MM.1S (cell line): ENCODE measurements at regions not wholly inside any gene's neighbourhood (a gene's known extent, or its start where the extent isn't known, plus 50 kb on each side); places are given as distances from the start of the nearest gene placed in this dataset.

ENCODE experiments used
- EZH2 ChIP-seq: fragments of 300-600 bp; sonication (generic); optimal IDR thresholded peaks from 2 replicates; pipeline ENCODE3; 2017; ENCODE audit warnings: low read depth, mild to moderate bottlenecking, antibody characterized with exemption, low read length, mixed read lengths
- EZH2phosphoT487 ChIP-seq: fragments of 300-600 bp; sonication (generic); IDR thresholded peaks from 2 replicates; pipeline ENCODE4 v1.6.1; 2018; ENCODE audit warnings: antibody characterized with exemption, low read length
- TF ChIP-seq, protein P1 (sequence below): fragments of 300-600 bp; sonication (generic); IDR thresholded peaks from 2 replicates; pipeline ENCODE4 v1.5.1; 2016; ENCODE audit warnings: antibody characterized with exemption, low read length, mixed read lengths

DNA sequence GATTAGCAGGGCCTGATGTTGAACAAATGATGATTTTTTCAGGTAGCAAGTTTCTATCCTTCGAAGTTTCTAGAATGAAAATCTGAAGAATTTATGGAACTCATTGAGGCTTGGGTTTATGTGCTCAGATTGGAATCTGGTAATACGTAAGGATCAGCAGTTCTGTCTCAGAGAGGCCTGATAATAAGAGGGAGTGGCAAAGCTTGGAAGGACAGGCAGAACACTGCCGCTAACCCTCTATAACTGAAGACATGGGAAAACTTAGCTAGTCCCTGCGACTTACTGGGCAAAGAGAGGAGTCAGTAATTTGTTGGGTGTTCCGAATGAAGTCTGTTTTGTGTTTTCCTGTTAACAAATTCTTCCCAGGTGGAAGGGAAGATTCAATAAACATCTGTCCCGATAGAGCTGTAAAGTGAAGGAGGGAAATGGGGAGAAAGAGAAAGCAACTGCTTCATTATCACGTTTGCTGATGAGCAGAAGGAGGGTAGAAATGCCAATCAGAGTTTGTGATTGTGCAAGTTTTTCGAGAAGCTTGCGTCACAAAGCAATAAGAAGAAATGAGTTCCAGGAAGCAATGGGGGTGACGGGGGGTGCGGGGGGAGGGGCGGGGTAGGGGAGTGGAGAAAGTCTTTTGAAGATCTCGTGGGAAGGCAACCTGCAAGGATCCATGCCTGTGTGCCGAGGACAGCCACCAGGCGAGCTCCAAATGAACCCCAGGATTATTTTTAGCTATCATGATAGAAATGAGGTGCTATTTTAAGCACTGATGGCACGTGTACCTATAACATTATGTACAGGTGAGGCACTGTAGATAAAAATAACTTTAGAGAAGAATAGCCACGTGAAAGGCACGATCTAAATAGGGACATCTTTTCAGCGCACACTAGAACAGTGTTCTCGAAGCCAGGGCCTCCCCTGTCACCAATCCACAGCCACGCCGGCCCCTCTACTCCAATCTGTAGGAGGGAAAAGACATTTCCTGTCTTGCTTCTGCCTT lies 224.1 kb downstream of the FGF9 start:
- TF ChIP-seq, protein P1, sequence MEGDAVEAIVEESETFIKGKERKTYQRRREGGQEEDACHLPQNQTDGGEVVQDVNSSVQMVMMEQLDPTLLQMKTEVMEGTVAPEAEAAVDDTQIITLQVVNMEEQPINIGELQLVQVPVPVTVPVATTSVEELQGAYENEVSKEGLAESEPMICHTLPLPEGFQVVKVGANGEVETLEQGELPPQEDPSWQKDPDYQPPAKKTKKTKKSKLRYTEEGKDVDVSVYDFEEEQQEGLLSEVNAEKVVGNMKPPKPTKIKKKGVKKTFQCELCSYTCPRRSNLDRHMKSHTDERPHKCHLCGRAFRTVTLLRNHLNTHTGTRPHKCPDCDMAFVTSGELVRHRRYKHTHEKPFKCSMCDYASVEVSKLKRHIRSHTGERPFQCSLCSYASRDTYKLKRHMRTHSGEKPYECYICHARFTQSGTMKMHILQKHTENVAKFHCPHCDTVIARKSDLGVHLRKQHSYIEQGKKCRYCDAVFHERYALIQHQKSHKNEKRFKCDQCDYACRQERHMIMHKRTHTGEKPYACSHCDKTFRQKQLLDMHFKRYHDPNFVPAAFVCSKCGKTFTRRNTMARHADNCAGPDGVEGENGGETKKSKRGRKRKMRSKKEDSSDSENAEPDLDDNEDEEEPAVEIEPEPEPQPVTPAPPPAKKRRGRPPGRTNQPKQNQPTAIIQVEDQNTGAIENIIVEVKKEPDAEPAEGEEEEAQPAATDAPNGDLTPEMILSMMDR, result no peak
- TF ChIP-seq EZH2phosphoT487, result no peak
- TF ChIP-seq EZH2, result no peak
